ENCODE measurements at regions not wholly inside any gene's neighbourhood (a gene's known extent, or its start where the extent isn't known, plus 50 kb on each side); places are given as distances from the start of the nearest gene placed in this dataset.

DNA sequence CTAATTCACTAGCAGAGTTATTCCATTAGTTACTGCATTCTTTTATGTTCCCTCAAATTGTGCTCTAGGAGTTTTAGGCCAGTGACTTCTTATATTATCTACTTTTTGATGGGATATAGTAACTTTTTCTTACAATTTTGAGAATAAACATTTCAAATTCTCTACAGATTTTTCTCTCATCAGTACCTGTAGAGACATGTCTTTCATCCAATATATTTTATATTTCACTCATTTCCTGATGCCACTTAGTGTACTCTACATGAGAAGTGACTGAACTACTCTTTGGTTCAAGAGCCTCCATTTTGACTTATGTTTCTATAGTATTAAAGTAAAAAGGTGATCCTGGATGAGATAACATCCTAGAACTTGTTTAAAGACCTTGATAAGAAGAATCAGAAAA lies 108.5 kb downstream of the ELOVL4 start (continued):
- no peak for TF ChIP-seq RXRA (IDR thresholded peaks at IDR 0.05; ENCODE audit: borderline replicate concordance, low read depth)

DNA sequence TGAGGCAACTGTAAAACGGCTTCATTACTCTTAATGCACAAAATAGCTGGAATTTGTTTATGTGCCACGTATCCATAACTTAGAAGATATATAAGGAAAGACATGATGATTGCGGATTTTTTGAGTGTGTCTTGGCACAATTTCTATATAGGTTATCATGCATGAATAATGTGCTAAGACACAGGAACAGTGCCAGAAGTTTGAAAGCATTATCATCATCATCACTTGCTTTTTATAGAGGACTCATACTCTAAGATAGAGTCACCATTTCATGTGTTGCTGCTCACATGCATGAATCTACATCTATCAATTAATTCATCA lies 113.4 kb downstream of the ELOVL4 start:
- DNase-seq: no peak
- Histone ChIP-seq H3K9me3 (no peaks in the 10 kb centered on the region), H3K4me2 (no peak overlapping the region), H3K79me2 (ENCODE audit: insufficient read depth) (no peaks in the 10 kb centered on the region), H3K9ac (no peak overlapping the region), H3K36me3 (replicated peaks in 1 of 2; ENCODE audit: control insufficient read depth in 1 of 2, insufficient read depth in 2 of 2, low read length in 1 of 2) (no peaks in the 10 kb centered on the region), H2AFZ (ENCODE audit: low read depth) (no peak overlapping the region), H3K4me1 (ENCODE audit: control insufficient read depth in 1 of 2, insufficient read depth in 2 of 2, low read depth in 1 of 2, low read length in 1 of 2) (peaks cover 5 to 14% of the 10 kb centered on the region in 2 experiments), H3K27me3 (ENCODE audit: insufficient read depth) (no peaks in the 10 kb centered on the region; the same call in 1 of the 2 replicates), H3K27ac (ENCODE audit: low read depth in 2 of 2, low read length in 1 of 2) (peak overlapping the region in 1 of 2 experiments; percentile 79; a peak in 1 of 4 replicates), H3F3A (replicated peaks; ENCODE audit: insufficient read depth) (no peaks in the 10 kb centered on the region), H4K20me1 (ENCODE audit: insufficient read depth) (no peaks in the 10 kb centered on the region), H3K9me2 (no peaks in the 10 kb centered on the region), H3K4me3 (ENCODE audit: low read depth in 2 of 2, low read length in 1 of 2) (no peak overlapping the region)
- CTCF ChIA-PET: interaction anchor here (1.1 to 2.1 kb wide), 4 partner anchors 9 to 263 kb away, joined by 3 to 8 read pairs (median 4); no protein-coding TSS in a partner anchor
- POLR2A ChIA-PET: interaction anchor here (1.6 kb wide), 1 partner anchor 24 kb away, joined by 10 read pairs; no protein-coding TSS in a partner anchor
- TF ChIP-seq NFIC (IDR thresholded peaks at IDR 0.05; ENCODE audit: borderline replicate concordance) (no peak), SIN3A (IDR thresholded peaks at IDR 0.05; ENCODE audit: borderline replicate concordance, low read depth, low read length) (no peak), JUND (IDR thresholded peaks at IDR 0.05) (no peak), FOXJ3 (CRISPR knock-in tag; IDR thresholded peaks at IDR 0.05) (no peak), RFX5 (IDR thresholded peaks at IDR 0.05; ENCODE audit: low read length) (no peak), FOSL2 (IDR thresholded peaks at IDR 0.05; ENCODE audit: borderline replicate concordance, low read depth) (no peak)
- TF ChIP-seq, protein P1, sequence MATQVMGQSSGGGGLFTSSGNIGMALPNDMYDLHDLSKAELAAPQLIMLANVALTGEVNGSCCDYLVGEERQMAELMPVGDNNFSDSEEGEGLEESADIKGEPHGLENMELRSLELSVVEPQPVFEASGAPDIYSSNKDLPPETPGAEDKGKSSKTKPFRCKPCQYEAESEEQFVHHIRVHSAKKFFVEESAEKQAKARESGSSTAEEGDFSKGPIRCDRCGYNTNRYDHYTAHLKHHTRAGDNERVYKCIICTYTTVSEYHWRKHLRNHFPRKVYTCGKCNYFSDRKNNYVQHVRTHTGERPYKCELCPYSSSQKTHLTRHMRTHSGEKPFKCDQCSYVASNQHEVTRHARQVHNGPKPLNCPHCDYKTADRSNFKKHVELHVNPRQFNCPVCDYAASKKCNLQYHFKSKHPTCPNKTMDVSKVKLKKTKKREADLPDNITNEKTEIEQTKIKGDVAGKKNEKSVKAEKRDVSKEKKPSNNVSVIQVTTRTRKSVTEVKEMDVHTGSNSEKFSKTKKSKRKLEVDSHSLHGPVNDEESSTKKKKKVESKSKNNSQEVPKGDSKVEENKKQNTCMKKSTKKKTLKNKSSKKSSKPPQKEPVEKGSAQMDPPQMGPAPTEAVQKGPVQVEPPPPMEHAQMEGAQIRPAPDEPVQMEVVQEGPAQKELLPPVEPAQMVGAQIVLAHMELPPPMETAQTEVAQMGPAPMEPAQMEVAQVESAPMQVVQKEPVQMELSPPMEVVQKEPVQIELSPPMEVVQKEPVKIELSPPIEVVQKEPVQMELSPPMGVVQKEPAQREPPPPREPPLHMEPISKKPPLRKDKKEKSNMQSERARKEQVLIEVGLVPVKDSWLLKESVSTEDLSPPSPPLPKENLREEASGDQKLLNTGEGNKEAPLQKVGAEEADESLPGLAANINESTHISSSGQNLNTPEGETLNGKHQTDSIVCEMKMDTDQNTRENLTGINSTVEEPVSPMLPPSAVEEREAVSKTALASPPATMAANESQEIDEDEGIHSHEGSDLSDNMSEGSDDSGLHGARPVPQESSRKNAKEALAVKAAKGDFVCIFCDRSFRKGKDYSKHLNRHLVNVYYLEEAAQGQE (IDR thresholded peaks at IDR 0.05; ENCODE audit: low read depth, low read length): no peak
- TF ChIP-seq, protein P2, sequence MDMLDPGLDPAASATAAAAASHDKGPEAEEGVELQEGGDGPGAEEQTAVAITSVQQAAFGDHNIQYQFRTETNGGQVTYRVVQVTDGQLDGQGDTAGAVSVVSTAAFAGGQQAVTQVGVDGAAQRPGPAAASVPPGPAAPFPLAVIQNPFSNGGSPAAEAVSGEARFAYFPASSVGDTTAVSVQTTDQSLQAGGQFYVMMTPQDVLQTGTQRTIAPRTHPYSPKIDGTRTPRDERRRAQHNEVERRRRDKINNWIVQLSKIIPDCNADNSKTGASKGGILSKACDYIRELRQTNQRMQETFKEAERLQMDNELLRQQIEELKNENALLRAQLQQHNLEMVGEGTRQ (IDR thresholded peaks at IDR 0.05; ENCODE audit: borderline replicate concordance, low read depth, low read length): no peak
- 11% methylated on average over 3 of the region's 3 CpGs for WGBS (ENCODE audit: low lambda C conversion rate)

DNA sequence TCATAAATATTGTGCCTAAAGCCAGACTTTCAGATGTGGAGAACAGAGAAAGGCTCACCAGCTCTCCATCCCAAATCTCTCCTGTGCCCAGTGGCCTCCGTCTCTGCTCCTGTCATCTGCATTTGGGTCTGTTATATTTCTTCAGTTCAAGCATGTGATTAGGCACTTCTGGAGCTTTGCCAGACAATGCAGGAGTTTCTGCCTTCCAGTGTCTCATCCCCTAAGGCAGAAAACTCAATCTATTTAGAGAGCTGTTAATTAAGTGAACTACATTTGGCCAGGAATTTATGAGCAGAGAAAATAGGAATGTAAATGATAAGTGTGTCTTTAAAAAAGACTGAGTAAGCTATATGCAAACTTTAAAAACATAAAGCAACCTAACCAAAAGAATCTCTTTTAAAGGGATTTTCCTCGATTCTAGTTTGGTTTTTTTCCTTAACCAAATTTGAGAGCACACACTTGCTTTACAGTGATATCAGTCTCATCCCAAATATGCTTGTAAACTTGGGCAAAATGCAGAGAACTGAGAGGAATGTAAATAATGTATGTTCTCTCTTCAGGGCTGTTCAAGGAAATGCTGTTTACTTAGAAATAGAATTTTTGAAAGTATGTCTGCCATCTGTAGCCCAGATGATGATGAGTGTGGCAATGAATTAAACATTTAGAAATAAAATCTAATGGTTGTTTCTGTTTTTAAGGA lies 113.9 kb downstream of the ELOVL4 start:
- H2AFZ ChIP-seq (ENCODE audit: low read depth): no peak overlapping the region
- H3K36me3 ChIP-seq (replicated peaks in 1 of 2; ENCODE audit: control insufficient read depth in 1 of 2, insufficient read depth in 2 of 2, low read length in 1 of 2): no peaks in the 10 kb centered on the region
- DNase-seq: peak; percentile 58
- WGBS (ENCODE audit: low lambda C conversion rate): 2% methylated on average over 2 of the region's 2 CpGs
- no peaks in the 10 kb centered on the region for H3K9me2 ChIP-seq
- H3F3A ChIP-seq (replicated peaks; ENCODE audit: insufficient read depth): no peaks in the 10 kb centered on the region
- H3K27ac ChIP-seq (ENCODE audit: low read depth in 2 of 2, low read length in 1 of 2): peak overlapping the region in 1 of 2 experiments; percentile 79; a peak in 2 of 4 replicates
- H3K79me2 ChIP-seq (ENCODE audit: insufficient read depth): no peaks in the 10 kb centered on the region
- peaks cover 5 to 14% of the 10 kb centered on the region in 2 experiments for H3K4me1 ChIP-seq (ENCODE audit: control insufficient read depth in 1 of 2, insufficient read depth in 2 of 2, low read depth in 1 of 2, low read length in 1 of 2)
- no peaks in the 10 kb centered on the region for H4K20me1 ChIP-seq (ENCODE audit: insufficient read depth)
- POLR2A ChIA-PET: interaction anchor here (1.6 kb wide), 1 partner anchor 23 kb away, joined by 10 read pairs; no protein-coding TSS in a partner anchor
- no peak overlapping the region for H3K4me2 ChIP-seq
- no peak overlapping the region for H3K9ac ChIP-seq
- CTCF ChIA-PET: interaction anchor here (0.6 to 5.2 kb wide), 10 partner anchors 9 to 263 kb away, joined by 3 to 28 read pairs (median 4); no protein-coding TSS in a partner anchor
- H3K27me3 ChIP-seq (ENCODE audit: insufficient read depth): no peaks in the 10 kb centered on the region; the same call in 1 of the 2 replicates
- H3K9me3 ChIP-seq: no peaks in the 10 kb centered on the region
- no peak overlapping the region for H3K4me3 ChIP-seq (ENCODE audit: low read depth in 2 of 2, low read length in 1 of 2)
- no peak for TF ChIP-seq RFX5 (IDR thresholded peaks at IDR 0.05; ENCODE audit: low read length)
- TF ChIP-seq CHD2 (IDR thresholded peaks at IDR 0.05; ENCODE audit: low read length, partially characterized antibody): peak; percentile 77
- no peak for TF ChIP-seq JUND (IDR thresholded peaks at IDR 0.05)
- TF ChIP-seq, protein P3, sequence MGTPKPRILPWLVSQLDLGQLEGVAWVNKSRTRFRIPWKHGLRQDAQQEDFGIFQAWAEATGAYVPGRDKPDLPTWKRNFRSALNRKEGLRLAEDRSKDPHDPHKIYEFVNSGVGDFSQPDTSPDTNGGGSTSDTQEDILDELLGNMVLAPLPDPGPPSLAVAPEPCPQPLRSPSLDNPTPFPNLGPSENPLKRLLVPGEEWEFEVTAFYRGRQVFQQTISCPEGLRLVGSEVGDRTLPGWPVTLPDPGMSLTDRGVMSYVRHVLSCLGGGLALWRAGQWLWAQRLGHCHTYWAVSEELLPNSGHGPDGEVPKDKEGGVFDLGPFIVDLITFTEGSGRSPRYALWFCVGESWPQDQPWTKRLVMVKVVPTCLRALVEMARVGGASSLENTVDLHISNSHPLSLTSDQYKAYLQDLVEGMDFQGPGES (IDR thresholded peaks at IDR 0.05; ENCODE audit: low read depth, low read length): no peak
- TF ChIP-seq NFIC (IDR thresholded peaks at IDR 0.05; ENCODE audit: borderline replicate concordance): peak; percentile 46
- TF ChIP-seq RAD21 (IDR thresholded peaks at IDR 0.05; ENCODE audit: low read length): no peak
- peak; percentile 50; the same call in 1 of the 2 replicates for TF ChIP-seq GATA2 (CRISPR knock-in tag; IDR thresholded peaks at IDR 0.05)
- TF ChIP-seq, protein P1 (IDR thresholded peaks at IDR 0.05; ENCODE audit: low read depth, low read length): no peak
- TF ChIP-seq SIN3A (IDR thresholded peaks at IDR 0.05; ENCODE audit: borderline replicate concordance, low read depth, low read length): no peak

All from SK-N-SH (cell line).